ENCODE measurements at regions not wholly inside any gene's neighbourhood (a gene's known extent, or its start where the extent isn't known, plus 50 kb on each side); places are given as distances from the start of the nearest gene placed in this dataset.

DNA sequence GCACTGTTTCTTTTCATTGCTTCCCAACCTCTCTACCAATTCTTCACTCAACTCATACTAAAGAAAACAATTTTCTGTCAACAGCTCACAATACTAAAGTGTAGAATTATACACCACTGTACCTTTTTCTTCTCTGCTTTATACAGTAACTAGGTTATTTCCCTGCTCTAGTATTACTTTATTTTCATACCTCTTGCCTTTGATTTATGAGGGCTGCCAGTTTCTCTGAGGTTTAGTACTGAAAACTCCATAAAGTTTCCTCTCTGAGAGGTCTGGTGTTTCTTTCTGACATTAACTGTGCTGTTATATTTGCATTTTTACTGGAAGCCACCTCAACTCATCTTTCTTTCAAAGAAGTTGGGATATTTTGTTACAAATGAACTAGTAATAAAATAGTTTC is 63.0 kb upstream of the GRIP1 start:
- TF ChIP-seq POLR2AphosphoS5 (IDR thresholded peaks at IDR 0.05; ENCODE audit: low read depth, low read length) (no peak), SIN3A (IDR thresholded peaks at IDR 0.05; ENCODE audit: borderline replicate concordance, insufficient read depth, low read depth, low read length) (no peak)
- TF ChIP-seq, protein P1, sequence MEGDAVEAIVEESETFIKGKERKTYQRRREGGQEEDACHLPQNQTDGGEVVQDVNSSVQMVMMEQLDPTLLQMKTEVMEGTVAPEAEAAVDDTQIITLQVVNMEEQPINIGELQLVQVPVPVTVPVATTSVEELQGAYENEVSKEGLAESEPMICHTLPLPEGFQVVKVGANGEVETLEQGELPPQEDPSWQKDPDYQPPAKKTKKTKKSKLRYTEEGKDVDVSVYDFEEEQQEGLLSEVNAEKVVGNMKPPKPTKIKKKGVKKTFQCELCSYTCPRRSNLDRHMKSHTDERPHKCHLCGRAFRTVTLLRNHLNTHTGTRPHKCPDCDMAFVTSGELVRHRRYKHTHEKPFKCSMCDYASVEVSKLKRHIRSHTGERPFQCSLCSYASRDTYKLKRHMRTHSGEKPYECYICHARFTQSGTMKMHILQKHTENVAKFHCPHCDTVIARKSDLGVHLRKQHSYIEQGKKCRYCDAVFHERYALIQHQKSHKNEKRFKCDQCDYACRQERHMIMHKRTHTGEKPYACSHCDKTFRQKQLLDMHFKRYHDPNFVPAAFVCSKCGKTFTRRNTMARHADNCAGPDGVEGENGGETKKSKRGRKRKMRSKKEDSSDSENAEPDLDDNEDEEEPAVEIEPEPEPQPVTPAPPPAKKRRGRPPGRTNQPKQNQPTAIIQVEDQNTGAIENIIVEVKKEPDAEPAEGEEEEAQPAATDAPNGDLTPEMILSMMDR (IDR thresholded peaks at IDR 0.05), result no peak
- TF ChIP-seq, protein P2, sequence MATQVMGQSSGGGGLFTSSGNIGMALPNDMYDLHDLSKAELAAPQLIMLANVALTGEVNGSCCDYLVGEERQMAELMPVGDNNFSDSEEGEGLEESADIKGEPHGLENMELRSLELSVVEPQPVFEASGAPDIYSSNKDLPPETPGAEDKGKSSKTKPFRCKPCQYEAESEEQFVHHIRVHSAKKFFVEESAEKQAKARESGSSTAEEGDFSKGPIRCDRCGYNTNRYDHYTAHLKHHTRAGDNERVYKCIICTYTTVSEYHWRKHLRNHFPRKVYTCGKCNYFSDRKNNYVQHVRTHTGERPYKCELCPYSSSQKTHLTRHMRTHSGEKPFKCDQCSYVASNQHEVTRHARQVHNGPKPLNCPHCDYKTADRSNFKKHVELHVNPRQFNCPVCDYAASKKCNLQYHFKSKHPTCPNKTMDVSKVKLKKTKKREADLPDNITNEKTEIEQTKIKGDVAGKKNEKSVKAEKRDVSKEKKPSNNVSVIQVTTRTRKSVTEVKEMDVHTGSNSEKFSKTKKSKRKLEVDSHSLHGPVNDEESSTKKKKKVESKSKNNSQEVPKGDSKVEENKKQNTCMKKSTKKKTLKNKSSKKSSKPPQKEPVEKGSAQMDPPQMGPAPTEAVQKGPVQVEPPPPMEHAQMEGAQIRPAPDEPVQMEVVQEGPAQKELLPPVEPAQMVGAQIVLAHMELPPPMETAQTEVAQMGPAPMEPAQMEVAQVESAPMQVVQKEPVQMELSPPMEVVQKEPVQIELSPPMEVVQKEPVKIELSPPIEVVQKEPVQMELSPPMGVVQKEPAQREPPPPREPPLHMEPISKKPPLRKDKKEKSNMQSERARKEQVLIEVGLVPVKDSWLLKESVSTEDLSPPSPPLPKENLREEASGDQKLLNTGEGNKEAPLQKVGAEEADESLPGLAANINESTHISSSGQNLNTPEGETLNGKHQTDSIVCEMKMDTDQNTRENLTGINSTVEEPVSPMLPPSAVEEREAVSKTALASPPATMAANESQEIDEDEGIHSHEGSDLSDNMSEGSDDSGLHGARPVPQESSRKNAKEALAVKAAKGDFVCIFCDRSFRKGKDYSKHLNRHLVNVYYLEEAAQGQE (IDR thresholded peaks at IDR 0.05; ENCODE audit: insufficient read depth in 1 of 2, low read depth in 2 of 2, low read length in 1 of 2), result no peak

Measured in Panc1 (cell line).